SK-N-MC (cell line): ENCODE measurements at regions not wholly inside any gene's neighbourhood (a gene's known extent, or its start where the extent isn't known, plus 50 kb on each side); places are given as distances from the start of the nearest gene placed in this dataset.

Experiments
- EZH2 ChIP-seq: fragments of 200-600 bp; sonication (generic); IDR thresholded peaks from one replicate; pipeline ENCODE4 v1.6.1; 2017; ENCODE audit warnings: antibody characterized with exemption
- FOXP2 ChIP-seq: optimal IDR thresholded peaks from 2 replicates; pipeline ENCODE3; 2011; ENCODE audit warnings: mild to moderate bottlenecking, moderate library complexity; ENCODE audit not compliant: insufficient read depth; ENCODE audit errors: extremely low read length, control extremely low read depth
- POLR2AphosphoS5 ChIP-seq: IDR thresholded peaks from 2 replicates; pipeline ENCODE4 v1.6.1; 2012; ENCODE audit warnings: mild to moderate bottlenecking, low read depth, low read length, borderline replicate concordance

GRCh38 chr7:16189026-16189715, 232.2 kb downstream of the CRPPA start:
- no peak for TF ChIP-seq EZH2
- TF ChIP-seq POLR2AphosphoS5: no peak
- no peak for TF ChIP-seq FOXP2
